Natural killer cell (primary cell): ENCODE measurements at regions not wholly inside any gene's neighbourhood (a gene's known extent, or its start where the extent isn't known, plus 50 kb on each side); places are given as distances from the start of the nearest gene placed in this dataset.

Source experiments
- ATAC-seq, 3 donors: fragments of 150-1000 bp in 2 of 3; fragments of 200-7000 bp in 1 of 3; cut with Tn5 transposase; 1 replicate in 1 of 3; 2 replicates in 2 of 3; pipeline ENCODE4 v1.10.0; 2021; ENCODE audit warnings: mild to moderate bottlenecking in 2 of 3, moderate library complexity in 2 of 3
- DNase-seq, 2 donors: peaks; one replicate each; pipeline versions ENCODE4 v3.0.0 to v3.0.0-alpha.2; 2013 to 2021; ENCODE audit warnings: mixed read lengths in 1 of 2
- H3K27ac ChIP-seq: one replicate; pipeline ENCODE4 v1.5.1; 2013; ENCODE audit warnings: mild to moderate bottlenecking, low read length
- H3K27me3 ChIP-seq: one replicate; pipeline ENCODE4 v1.6.1; 2013; ENCODE audit warnings: low read length; ENCODE audit not compliant: control insufficient read depth, insufficient read depth
- H3K36me3 ChIP-seq: one replicate; pipeline ENCODE4 v1.6.1; 2013; ENCODE audit warnings: low read length; ENCODE audit not compliant: control insufficient read depth, insufficient read depth
- H3K4me1 ChIP-seq: one replicate; pipeline ENCODE4 v1.6.1; 2013; ENCODE audit warnings: low read length; ENCODE audit not compliant: control insufficient read depth, insufficient read depth
- H3K4me3 ChIP-seq: one replicate; pipeline ENCODE4 v1.5.1; 2013; ENCODE audit warnings: low read length
- H3K9me3 ChIP-seq: one replicate; pipeline ENCODE4 v1.6.1; 2013; ENCODE audit warnings: low read length; ENCODE audit not compliant: control insufficient read depth, insufficient read depth
- H3K27ac Mint-ChIP-seq, 2 donors: one replicate each; pipeline ENCODE4 v1.8.0; 2022; ENCODE audit warnings: mild to moderate bottlenecking in 2 of 2, mixed read lengths in 2 of 2, moderate library complexity in 1 of 2
- H3K27me3 Mint-ChIP-seq, 2 donors: one replicate each; pipeline ENCODE4 v1.8.0; 2022; ENCODE audit warnings: low read depth in 2 of 2, mixed read lengths in 2 of 2
- H3K36me3 Mint-ChIP-seq: one replicate; pipeline ENCODE4 v1.8.0; 2022; ENCODE audit warnings: mixed read lengths
- H3K4me1 Mint-ChIP-seq, 2 donors: one replicate each; pipeline ENCODE4 v1.8.0; 2022; ENCODE audit warnings: mixed read lengths in 2 of 2
- H3K4me3 Mint-ChIP-seq: one replicate; pipeline ENCODE4 v1.8.0; 2022; ENCODE audit warnings: mild to moderate bottlenecking, moderate library complexity, mixed read lengths
- H3K9me3 Mint-ChIP-seq, 2 donors: one replicate each; pipeline ENCODE4 v1.8.0; 2022; ENCODE audit warnings: mixed read lengths in 2 of 2
- CTCF ChIP-seq: fragments of 200-600 bp; IDR thresholded peaks from one replicate; pipeline ENCODE4 v1.8.0; 2022; ENCODE audit warnings: antibody characterized with exemption
- WGBS: methylation state at CpG from one replicate; pipeline ENCODE4 v1.1.7; 2013; ENCODE audit warnings: missing lambda C conversion rate; ENCODE audit not compliant: insufficient coverage; 5-methylcytosine and 5-hydroxymethylcytosine counted together
- intact Hi-C: fragments of 100-400 bp; cut with micrococcal nuclease; formaldehyde crosslinking; loops from one replicate; pipeline ENCODE4 v1.14.2; 2022

GRCh38 chr7:41874201-41874785 is 171.4 kb upstream of the INHBA start:
- H3K27ac ChIP-seq, result no peak overlapping the region
- Mint-ChIP-seq H3K27me3 (peaks cover 0 to 7% of the 10 kb centered on the region in 2 donors), H3K4me3 (no peak overlapping the region), H3K4me1 (peaks cover 24 to 27% of the 10 kb centered on the region in 2 donors), H3K36me3 (no peaks in the 10 kb centered on the region), H3K9me3 (no peaks in the 10 kb centered on the region), H3K27ac (peak overlapping the region in 1 of 2 donors; percentile 23)
- no peaks in the 10 kb centered on the region for H3K27me3 ChIP-seq
- no peak overlapping the region for H3K4me3 ChIP-seq
- WGBS, result 84% methylated on average over 2 of the region's 3 CpGs
- DNase-seq, result no peak
- intact Hi-C loops, result no loop called here
- TF ChIP-seq CTCF, result no peak
- H3K36me3 ChIP-seq, result no peaks in the 10 kb centered on the region
- no peaks in the 10 kb centered on the region for H3K9me3 ChIP-seq
- peaks cover 4% of the 10 kb centered on the region for H3K4me1 ChIP-seq
- peak; percentile 62 to 79 (median 78) for ATAC-seq

DNA sequence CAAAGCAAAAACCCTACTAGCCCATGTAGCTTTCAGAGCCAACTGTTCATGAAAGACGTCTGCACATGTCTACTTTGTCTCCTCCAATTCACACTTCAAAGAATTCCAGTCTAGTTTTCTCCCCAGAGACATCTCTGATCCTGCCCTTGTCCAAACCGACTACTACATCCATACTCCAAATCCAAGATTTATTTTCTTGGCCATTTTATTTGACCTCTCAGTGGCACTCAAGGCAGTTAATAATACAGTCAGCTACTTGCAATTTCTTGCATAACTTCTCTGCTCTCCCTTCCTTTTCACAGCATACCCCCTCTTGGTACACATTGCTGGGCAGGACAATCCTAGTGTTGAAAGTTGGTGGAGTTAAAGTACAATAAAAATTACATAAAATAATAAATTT is 170.9 kb upstream of the INHBA start:
- Mint-ChIP-seq H3K27ac (peak overlapping the region in 1 of 2 donors; percentile 21), H3K4me3 (no peak overlapping the region), H3K4me1 (peaks cover 24 to 27% of the 10 kb centered on the region in 2 donors), H3K36me3 (no peaks in the 10 kb centered on the region), H3K9me3 (no peaks in the 10 kb centered on the region), H3K27me3 (peaks cover 0 to 7% of the 10 kb centered on the region in 2 donors)
- DNase-seq (no peak), ATAC-seq (no peak)
- H3K4me3 ChIP-seq, result no peak overlapping the region
- 98% methylated on average over 2 of the region's 2 CpGs for WGBS
- no peak for TF ChIP-seq CTCF
- intact Hi-C loops, result no loop called here
- H3K36me3 ChIP-seq, result no peaks in the 10 kb centered on the region
- H3K27ac ChIP-seq, result no peak overlapping the region
- H3K27me3 ChIP-seq, result no peaks in the 10 kb centered on the region
- no peaks in the 10 kb centered on the region for H3K9me3 ChIP-seq
- peaks cover 4% of the 10 kb centered on the region for H3K4me1 ChIP-seq

DNA sequence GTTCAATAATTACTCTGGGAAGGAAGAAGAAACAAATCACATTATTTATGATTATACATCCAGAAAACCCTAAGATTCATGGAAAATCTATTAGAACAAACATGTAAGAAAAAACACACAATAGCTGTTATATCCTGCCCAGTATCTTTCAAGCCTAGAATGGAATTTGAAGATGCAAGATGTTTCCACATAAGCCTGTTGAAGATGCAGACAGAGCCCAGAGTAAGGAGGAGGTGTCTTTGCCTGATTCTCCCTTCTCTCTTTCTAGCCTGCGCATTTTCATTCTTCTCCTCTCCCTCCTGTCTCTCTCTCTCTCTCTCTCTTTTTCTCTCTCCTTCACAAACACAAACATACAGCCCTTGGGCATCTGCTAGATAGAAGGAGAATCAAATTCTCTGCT is 170.1 kb upstream of the INHBA start:
- Mint-ChIP-seq H3K27ac (peak overlapping the region in 1 of 2 donors; percentile 21), H3K4me1 (peaks cover 24 to 27% of the 10 kb centered on the region in 2 donors), H3K27me3 (peaks cover 0 to 7% of the 10 kb centered on the region in 2 donors), H3K4me3 (no peak overlapping the region), H3K36me3 (no peaks in the 10 kb centered on the region), H3K9me3 (no peaks in the 10 kb centered on the region)
- Histone ChIP-seq H3K27ac (no peak overlapping the region), H3K9me3 (no peaks in the 10 kb centered on the region), H3K4me1 (peaks cover 4% of the 10 kb centered on the region), H3K36me3 (no peaks in the 10 kb centered on the region), H3K27me3 (no peaks in the 10 kb centered on the region), H3K4me3 (no peak overlapping the region)
- no peak for TF ChIP-seq CTCF
- ATAC-seq, result no peak
- no CpG with 5 or more reads among the region's 1 CpG for WGBS
- DNase-seq, result no peak
- intact Hi-C loops, result no loop called here
